NCI-H1105 treated with DMSO at 0.1 percent for 48 hours (cell line): ENCODE measurements at regions not wholly inside any gene's neighbourhood (a gene's known extent, or its start where the extent isn't known, plus 50 kb on each side); places are given as distances from the start of the nearest gene placed in this dataset.

Source experiments
- DNase-seq: peaks from one replicate; lab custom pipeline; 2025; lab: John Stamatoyannopoulos, UW

GRCh38 chr14:100638211-100638855, 51.1 kb upstream of the BEGAIN start:
- DNase-seq = no peak

- DNase-seq = no peak
Observed at GRCh38 chr14:100639280-100639679, 52.1 kb upstream of the BEGAIN start.

DNA sequence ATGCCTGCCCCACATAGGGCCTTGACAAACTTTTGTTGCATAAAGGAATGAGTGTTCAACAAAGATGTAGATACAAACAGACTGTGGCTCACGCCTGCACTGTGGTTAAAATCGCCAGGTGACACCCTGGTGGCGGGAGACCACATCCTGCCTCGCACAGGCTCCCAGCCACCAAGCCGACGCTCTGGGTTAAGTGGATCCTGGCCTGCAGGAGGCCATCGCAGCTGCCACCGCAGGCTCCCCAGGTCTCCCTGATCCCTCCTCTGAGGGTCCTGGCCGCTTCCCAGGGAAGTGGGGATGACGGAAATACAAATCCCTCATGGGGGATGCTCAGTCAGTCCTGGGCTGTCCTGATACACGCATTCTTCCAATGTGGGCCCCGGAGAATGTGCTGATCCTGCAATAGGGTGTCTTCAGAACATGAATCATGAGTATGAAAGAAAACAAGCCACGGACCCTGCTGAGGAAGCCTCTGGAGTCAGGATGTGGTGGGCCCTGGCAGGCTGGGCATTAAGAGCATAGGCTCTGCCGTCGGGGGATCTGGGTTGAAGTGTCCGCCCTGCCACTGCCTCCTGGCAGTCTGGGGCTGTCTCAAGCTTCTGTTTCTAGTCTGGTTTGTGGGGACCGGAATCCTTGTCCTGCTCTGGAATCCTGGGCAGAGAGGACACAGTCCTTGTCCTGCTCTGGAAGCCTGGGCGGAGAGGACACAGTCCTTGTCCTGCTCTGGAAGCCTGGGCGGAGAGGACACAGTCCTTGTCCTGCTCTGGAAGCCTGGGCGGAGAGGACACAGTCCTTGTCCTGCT, 53.5 kb upstream of the BEGAIN start:
- DNase-seq = no peak

DNA sequence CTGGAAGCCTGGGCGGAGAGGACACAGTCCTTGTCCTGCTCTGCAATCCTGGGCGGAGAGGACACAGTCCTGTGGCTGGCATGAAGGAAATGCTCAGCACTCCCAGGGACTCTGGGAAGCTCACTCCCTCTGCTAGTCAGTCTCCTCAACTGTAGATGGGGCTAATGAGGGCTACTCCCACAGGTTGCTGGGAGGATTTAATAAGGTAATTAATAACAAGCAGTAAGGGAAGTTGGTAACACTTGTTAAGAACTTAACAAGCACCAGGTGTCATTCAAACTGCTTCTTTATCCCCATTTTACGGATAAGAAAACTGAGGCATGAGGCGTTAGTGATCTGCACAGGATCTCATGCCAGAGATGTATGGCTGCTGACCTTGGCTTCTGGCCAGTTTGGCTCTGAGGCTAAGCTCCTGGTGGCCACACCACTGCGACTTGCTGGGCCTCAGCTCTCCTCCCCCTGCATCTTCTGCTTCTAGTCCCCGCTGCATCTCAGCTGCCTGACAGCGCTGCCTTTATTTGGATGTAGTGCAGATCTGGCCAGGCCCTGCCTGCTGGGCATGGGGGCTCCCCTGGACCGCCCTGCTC, 54.1 kb upstream of the BEGAIN start:
- DNase-seq = no peak

- no peak for DNase-seq
Observed at GRCh38 chr14:100643426-100643825, 56.2 kb upstream of the BEGAIN start.

DNA sequence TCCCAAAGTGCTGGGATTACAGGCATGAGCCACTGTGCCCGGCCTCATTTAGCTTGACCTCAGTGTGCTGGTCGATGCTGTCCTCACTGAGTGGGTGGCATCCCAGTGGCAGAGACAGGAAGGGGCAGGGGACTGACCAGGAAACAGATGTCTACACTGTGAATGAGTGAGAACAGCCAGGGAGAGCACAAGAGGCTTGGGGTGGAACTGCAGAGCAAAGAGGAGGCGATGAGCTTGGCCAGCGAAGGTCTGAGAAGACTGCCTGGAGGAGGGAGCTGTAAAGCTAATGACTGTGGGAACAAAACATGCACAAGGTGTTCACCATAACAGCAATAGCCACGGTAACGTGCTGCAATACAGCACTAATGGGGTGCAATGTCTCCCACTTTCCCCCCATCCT, 57.2 kb upstream of the BEGAIN start:
- DNase-seq = no peak

GRCh38 chr14:100644784-100645183, 57.6 kb upstream of the BEGAIN start:
- DNase-seq = no peak

DNA sequence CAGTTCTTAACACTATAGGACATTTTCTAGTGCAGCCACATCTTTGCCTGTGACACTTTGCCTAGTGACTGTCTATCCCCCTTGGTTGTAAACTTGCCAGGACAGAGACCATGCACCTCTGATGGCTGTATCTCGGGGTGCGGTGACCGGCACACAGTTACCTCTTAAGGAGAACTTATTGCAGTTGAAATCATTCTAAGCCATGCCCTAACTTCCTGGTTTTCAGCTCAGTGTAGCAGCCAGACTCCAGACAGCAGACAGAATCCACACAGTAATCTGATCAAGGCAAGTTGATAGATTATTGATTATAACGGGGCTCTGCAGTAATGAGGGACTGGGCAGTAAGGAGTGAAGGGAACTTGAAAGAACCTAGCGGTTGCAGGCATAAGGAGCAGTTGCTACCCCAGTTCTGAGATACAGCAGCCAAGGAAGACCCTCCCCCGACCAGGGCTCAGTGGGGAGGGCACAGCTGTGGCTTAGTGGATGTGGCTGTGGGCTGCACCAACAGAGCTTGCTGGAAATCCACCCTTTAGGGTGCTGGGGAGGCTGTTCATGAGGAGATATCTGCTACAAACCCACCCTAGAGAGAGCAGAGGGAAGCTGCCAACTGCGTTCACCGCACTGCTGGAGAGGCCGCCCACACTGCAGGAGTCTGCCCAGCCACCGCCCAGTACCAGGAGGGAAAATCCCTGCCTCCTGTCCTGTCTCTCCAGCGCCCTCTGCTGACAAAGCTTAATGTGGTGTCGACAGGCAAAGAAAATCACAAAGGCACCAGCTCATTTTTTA, 58.2 kb upstream of the BEGAIN start:
- DNase-seq = peak; percentile 82

- DNase-seq = no peak
Observed at GRCh38 chr14:100645982-100646314, 58.7 kb upstream of the BEGAIN start.

- no peak for DNase-seq
Observed at GRCh38 chr14:100648474-100649172, 61.4 kb upstream of the BEGAIN start.

DNA sequence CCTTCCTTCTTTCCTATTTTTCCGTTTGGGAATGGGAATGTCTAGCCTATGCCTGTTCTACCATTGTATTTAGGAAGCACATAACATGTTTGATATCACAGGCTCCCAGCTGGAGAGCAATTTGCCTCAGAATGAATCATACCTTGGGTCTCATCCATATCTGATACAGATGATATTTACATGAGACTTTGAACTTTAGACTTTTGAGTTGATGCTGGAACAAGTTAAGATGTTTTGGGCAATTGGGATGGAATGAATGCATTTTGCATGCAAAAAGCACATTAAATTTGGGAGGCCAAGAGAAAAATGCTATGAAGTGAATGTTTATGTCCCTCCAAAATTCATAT, 61.9 kb upstream of the BEGAIN start:
- no peak for DNase-seq

DNA sequence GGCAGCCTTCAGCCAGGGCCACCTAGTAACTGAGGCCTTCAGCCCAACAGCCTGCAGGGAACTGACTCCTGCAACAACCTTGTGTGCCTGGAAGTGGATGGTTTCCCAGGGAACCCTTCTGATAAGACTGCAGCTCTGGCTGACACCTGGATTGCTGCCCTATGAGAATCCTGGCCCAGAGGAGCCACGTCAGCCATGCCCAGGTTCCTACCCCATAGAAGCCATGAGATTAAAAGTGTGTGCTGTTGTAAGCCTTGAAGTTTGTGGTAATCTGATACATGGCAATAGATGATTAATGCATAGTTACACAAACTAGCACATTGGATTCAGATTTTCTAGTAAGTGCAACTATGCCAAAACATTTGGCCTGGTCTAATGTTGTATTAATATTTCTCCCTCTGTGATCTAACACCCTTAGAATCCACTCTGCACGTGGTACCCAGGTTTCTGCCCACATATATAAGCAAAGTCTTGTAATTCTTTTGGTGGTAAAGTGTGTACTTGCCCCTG, 64.8 kb upstream of the BEGAIN start:
- no peak for DNase-seq

GRCh38 chr14:100652744-100653143, 65.5 kb upstream of the BEGAIN start:
- no peak for DNase-seq

DNA sequence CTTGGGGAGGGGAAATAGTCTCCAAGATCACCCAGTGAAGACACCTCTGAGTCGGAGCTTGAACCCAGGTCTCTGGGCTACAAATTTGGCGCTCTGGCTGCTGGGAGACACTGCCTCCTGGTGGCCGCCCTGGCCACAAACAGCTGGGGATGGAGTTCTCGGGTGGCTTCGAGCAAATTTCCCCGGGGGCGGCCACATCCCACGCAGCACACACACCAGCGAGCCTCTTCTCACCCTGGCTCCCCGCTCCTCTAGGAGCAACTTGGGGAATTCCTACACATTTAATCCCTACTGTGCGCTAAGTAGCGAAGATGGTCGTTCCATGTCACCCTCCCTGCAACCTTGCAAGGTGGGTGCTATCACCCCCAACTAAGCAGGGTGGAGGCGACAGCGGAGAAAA, 66.2 kb upstream of the BEGAIN start:
- DNase-seq = no peak

DNA sequence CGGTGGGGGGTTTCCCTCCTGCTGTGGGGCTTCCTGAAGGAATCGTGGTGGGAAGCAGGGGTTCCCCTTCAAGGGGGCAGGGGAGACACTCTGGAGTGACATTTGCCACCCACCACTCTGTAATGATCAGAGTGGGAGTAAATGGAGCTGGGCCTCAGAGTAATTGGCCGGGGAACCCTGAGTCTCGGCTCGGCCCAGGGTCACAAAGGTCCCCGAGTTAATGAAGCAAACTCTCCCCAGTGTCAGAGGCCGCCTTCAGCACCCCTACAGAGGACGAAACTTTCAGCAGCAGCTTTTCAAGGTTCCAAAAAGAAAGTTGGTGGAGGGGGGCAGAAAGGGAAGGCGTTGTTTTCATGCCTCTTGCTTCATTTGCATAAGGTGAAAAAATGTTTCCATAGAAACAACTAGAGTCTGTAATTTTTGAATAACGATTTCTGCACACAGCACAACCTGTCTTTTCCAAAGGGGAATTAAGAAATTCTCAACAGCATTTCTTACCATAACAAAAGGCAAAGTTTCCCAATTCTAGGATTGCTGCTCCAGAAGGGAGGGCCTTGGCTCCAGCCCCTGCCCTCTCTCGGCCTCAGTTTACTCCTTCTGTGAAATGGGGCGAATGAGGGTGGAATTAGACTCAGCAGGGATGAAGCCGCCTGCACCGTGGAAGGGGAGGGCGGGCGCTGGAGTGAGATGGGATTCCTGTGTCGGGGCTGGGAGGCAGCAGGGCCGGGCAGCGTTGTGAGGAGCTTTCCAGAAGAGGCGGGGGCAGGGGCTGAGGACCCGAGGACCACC, 67.0 kb upstream of the BEGAIN start:
- no peak for DNase-seq

DNA sequence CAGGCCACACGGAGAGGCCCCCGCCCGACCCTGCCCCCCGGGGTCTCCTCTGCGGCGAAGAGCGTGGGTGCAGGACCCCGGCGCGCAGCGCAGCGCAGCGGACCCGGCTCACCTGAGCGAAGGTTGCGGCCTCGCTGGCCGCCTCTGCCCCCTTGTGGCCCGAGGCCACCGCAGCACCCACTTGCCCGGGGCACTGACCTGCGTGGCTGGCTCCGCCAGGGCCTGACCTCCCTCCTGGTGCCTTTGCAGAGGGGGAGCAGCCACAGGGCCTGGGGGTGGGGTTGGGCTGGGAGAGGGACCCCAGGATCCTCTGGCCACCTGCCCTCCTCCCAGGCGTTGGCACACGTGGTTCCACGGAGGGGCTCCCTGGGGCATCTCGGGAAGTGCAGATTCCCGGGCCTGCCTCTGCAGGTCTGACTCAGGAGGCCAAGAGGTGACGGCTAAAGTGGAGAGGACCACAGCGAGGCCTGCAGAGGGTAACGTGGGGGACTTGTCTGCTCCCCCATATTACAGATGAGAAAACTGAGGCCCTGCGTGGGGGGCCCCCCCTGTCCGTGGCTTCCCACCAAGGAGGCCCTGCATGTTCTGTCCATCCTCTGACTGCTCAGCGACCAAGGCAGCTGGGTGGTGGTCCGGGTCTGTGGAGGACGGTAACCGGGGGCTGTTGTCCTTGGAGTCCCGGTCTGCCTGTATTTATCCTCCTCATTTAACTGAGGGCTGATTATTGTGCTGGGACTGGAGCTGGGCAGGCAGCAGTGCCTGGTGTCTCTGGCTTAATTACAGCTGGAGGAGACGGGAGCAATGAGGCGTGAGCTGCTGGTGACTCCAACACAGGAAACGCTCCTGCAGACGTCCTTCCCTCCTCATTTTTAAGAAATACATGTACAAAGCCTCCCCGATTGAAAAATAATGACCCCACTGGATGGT, 67.9 kb upstream of the BEGAIN start:
- DNase-seq = no peak

GRCh38 chr14:100655741-100656085, 68.5 kb upstream of the BEGAIN start:
- DNase-seq = no peak

DNA sequence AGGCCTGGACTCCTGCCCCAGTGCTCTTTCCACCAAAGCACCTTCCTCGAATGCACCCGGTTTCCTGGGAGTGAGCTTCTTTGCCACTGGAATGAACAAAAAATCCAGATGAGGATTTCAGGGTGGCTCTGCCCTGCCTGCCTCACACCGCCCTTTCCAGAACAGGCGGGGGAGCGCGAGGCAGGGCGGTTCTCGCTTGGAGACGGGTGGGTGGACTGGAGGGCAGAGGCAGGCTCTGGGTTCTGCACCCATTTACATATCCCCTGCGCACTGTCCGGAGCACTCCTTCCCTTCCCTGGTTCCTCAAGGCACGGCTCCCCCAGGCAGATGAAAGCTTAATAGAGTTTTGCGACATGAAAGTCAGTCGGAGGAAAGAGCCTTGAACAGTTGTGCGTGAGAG, 69.7 kb upstream of the DLK1 start:
- DNase-seq = no peak

- DNase-seq = no peak
Observed at GRCh38 chr14:100657780-100658179, 68.9 kb upstream of the DLK1 start.
